SK-N-DZ (cell line): ENCODE measurements at regions not wholly inside any gene's neighbourhood (a gene's known extent, or its start where the extent isn't known, plus 50 kb on each side); places are given as distances from the start of the nearest gene placed in this dataset.

ENCODE experiments used
- DNase-seq: peaks from one replicate; pipeline ENCODE4 v3.0.0-alpha.2; 2015; ENCODE audit warnings: low spot score

DNA sequence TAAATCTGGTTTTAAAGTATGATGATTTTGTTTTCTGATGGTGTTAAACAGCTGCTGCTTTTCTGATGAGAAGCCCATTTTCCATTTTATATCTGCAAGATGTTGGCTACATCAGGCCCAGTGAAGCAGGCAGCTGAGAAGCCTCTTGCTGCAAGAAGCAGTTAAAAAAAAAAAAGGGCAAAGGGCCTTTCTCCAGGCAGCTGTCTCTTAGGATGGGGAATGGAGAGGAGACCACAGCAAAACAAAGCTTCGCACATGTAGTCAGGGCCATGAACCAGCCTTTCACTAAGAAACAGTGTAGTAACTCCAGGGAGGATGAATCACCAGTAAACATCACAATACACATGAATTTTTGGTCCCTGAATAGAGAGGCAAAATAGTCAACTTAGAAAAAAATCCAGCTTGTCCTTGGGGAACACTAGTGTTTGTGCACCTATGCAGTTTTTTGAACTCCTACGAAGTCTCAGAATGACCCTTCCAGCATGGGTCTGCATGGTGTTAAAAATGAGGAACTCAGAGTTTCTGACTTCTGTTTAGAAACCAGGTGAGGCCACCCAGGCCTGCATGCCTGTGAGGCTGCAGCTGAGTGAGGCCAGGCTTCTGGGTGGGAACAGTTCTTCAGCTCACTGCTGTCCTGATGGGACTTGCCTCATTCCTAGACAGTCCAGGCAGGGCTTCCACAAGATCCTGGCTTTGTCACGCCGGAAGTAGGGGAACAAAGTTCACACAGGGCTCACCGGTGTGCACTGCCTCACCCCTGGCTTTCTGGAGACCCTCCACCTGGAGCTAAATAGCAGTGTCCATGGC lies 518.7 kb downstream of the MCTP2 start:
- no peak for DNase-seq

DNA sequence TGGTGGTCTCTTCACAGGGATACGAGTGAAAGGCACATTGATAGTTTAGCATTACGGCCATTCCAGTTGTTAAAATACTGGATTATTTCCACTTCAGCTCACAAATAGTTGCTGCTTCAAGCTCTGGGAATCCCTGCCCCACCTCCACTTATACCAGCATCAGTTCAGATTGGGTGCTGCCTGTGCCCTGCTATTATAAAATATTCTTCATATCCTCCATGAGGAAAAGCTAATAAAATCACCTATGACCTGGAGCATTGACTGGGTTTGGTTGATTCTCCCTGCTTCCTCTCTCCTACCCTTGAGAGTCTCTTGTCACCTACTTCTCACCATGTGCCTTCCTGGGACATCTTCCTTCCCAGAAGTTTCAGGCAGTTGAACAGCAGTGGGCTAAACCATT lies 529.0 kb downstream of the MCTP2 start:
- no peak for DNase-seq

DNA sequence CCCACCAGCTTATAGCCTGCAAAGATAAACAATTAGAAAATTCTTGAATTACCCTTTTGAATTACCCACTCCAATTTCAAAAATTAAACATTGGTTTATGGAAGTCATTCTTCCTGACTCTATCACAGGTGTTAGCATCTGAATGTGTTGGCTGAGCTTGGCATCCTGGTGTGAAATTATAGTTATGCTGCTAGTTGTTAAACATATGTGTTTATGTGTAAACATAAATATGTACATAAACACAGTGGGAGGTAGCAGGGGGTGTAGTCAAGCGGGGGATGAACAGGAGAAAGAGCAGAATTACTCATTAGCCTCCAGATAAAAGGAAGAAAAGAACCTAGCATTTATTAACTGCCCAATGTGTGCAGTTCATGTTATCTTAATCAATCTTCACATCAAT lies 530.2 kb downstream of the MCTP2 start:
- DNase-seq: no peak

DNA sequence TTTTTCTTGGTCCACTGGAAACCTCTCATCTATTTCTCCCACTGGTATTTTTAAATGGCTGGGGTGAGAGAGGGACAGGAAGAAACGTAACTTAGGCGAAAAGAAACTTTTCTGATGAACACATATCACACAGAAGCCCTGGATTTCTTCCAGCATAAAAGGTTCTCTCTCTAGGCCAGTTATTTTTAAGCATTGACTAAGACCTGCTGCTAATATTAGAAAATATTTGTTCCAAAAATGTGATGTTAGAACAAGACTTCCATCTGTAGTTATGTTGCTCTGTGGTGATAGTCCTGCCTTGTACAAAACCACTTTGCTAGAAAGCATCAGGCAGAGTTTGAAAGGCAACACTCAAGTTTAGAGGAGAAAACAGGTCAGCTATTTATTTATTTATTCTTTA lies 537.7 kb downstream of the MCTP2 start:
- no peak for DNase-seq

DNA sequence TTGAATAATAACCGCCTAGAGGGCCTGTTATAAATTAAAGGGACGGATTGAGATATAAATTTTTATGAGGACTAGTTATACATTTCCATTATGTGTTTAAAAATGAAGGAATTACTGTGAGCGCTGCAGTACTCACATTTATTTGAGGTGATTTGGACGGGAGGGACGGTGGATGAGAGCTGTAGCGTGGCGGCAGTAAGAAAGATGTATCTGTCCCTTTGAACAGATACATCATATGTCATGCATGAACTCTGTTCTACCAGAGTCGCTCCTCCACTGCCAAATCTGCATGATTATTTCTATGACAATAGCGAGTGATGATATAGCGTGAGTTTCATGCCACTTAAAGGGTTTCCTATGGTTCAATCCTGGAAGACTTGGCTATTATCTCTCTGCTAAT lies 538.8 kb downstream of the MCTP2 start:
- no peak for DNase-seq

DNA sequence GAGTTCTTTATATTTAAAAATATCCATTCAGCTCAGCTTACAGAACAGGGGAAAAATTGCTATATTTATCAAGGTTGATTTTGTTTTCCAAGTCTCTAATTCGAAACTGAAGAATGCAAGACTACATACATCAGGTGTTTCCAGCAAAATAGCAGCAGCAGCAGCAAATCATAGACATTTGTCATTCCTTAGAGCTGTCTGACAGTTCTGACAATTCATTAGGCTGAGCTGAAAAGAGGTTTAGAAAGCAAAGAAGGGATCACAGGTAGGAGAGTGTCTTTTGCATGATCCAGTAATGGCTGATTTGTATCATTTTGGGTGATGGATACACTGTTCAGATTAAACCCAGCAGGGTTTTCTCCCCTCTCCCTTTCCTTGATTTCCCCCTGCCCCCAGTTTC lies 545.7 kb downstream of the MCTP2 start:
- no peak for DNase-seq

DNA sequence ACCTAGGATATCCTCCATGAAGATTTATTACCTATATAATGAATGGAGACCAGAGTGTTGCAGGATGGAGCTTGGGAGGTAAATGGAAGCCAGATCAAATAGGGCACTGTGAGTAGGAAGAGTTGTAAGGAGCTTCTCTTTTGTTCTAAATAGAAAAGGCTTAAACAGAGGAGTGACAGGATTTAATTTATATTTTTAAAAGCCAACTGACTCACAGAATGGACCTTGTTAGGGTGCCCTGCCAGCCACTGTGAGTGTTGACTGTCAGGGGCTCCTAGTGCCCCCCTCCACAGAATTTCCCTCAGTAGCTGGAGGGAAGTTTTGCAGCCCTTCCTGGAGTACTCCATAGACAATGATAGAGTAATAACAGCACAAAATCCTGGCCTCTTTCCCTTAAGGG lies 547.5 kb downstream of the MCTP2 start:
- no peak for DNase-seq

DNA sequence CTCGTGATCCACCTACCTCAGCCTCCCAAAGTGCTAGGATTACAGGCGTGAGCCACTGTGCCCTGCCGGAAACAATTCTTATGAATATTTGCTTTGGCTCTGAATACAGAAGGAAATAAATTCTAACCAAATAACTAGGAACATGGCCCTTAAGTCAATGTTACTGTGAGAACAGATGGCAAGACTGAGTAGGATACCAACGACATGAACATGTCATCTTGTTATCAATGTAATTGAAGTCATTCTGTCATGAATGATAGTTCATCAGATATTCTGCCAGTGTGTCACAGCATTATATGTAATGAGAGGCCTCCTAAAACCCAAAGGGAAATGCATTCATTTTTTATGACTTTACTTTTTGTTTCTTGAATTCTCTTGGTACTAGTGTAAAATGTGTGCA lies 548.8 kb downstream of the MCTP2 start:
- no peak for DNase-seq

DNA sequence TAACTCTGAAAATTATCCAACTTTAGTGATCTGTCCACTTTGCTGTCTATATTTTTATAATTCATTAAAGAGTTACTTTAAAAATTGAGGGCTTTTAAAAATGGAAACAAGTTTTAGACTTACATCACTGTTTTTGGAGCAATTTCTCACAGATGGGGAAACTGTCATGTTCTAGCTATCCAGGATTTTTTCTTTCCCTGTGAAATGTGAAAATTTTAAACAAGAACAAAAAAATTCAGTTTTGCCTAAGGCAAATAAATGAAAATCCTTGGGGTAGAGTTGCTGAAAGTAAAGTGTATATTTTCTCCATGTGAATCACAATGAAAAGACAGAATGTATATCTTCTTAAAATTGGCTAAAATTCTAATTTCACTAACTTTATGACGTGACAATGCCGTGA lies 553.7 kb downstream of the MCTP2 start:
- DNase-seq: no peak

DNA sequence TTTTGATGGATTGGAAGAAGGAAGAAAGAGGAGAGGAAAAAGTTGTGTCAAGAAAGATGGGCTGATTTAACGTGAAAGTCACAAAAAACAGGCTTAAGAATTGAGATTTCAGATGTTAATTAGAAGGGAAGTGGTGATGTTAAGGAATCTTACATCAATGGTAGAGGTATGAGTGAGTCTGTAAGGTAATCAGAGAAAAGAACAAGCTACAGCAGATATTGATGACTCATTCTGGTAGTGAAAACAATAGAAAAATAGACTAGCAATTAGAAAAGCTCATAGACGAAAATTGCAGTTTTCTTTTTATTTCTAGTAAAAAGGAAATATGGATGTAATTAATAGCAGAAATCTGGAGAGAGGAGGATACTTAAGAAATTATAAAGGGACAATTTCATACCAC lies 559.6 kb downstream of the MCTP2 start:
- no peak for DNase-seq

DNA sequence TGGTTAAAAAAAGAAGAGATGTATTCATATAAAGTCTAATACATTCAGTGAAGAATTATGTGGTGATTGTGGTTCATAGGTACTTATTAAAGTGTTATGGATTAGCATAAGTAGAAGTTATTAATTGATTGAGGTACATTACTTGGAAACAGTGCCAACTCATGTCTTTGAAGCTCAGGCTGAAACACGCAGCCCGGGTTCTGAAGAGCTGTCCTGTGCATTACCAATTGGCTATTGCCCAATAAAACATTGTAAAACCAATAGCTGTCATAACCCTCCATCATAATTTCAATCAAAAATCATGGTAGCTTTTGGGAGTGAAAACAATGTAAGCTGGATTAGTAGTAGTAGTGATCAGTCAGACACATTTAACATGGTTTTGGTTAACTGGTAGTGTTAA lies 560.1 kb downstream of the MCTP2 start:
- no peak for DNase-seq

DNA sequence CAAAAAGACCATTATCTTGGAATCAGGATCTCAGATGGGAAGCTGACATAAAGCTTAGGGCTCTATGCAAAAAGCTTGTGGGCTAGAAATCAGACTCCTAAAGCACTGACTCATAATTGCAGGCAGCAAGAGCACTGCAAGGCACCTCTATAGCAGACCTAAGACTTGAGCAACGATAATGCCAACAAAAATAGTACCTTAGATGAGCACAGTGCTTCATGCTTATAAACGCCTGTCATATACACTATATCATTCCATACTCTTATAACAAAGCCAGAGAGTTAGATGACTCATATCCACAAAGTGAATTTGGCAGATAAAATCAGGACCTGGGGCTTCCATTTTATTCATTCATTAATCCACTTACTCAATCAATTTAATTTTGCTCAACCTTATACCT lies 560.8 kb downstream of the MCTP2 start:
- no peak for DNase-seq

DNA sequence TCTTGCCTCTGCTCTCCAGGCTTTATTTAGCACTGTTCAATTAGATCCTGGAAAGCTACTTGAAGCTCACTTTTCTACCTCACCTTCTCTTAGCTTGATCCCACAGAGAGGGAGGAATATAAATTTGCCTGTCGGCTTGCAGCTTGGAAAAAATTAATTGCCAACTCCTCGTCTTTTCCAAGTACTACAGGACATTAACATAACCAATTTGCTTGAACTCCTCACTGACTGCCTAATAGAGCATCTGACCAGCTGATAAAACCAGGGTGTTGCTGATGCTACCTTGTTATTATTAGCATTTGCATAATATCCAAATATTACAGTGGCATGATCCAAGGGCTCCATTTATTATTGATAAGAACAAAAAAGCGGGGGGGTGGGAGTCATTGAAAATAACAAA lies 561.8 kb downstream of the MCTP2 start:
- DNase-seq: no peak

DNA sequence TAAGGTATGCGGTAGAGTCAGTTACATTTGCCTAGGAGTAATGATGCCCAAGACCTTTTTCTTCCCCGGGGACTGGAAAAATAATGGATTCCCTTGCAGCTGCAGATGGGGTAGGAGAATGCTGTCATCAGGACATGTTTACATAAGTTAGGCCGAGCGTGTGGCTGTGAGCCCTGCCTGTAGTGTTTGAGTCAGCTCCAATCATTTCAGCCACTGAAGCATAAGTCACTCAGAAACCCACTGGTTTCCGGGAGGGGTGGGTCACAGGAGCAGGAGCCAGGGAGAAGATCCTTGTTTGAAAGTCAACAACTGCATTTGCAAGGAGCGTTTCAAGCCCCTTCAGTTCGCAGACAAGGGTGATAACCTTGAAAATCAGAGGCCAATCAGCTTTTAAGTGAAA lies 562.3 kb downstream of the MCTP2 start:
- DNase-seq: no peak

DNA sequence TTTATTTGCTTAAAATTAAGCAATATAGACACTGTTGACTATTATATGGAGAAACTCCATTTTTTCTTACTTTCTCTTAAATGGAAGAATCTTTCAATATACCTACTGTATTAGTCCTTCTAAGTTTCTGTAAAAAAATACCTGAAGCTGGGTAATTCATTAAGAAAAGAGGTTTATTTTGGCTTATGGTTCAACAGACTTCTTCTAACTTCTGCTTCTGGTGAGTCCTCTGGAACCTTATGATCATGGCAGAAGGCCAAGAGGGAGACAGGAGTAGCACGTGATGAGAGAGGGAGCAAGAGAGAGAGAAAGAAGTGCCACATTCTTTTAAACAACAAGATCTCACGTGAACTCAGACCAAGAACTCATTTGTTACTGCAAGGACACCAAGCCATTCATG lies 573.3 kb downstream of the MCTP2 start:
- no peak for DNase-seq

DNA sequence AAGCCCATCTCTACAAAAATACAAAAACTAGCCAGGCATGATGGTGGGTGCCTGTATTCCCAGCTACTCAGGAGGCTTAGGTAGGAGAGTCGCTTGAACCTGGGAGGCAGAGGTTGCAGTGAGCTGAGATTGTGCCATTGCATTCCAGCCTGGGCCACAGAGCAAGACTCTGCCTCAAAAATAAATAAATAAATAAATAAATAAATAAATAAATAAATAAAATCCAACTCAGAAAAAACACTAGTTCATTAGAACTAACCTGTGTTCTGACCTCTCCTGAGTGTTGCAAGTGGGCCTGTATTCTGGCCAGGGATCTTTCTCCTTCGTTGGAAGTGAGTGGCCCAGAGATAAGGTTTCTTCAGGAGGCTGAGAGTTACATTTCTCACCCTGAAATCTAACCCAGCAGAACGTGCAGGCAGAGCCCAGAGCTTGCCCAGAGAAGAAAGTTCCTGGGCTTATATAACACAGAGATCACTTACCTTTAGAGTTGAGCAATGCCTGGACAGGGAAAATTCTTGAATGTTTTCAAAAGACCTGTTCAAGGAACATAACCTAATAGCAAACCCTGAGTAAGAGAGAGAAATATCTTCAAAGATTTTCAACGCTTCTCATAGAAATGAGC lies 583.9 kb downstream of the MCTP2 start:
- no peak for DNase-seq

DNA sequence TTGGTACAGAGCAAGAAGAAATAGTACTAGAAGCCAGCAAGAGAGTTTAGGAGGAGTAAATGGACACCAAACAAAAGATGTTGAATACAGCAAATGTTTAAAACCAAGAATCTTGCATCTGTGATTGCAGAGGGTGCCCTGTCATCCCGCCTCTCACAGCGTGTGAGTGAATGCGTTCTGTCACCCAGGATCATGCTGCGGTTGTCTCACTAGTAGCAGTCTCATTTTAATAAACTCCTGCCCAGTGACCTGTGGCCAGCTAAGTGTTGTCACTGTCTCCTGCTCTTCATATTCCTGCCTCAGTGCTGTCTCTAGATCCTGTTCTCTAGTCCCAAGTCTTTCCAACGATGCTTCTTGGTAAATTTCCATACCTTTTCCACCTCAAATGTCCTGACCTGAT lies 584.6 kb downstream of the MCTP2 start:
- DNase-seq: no peak

DNA sequence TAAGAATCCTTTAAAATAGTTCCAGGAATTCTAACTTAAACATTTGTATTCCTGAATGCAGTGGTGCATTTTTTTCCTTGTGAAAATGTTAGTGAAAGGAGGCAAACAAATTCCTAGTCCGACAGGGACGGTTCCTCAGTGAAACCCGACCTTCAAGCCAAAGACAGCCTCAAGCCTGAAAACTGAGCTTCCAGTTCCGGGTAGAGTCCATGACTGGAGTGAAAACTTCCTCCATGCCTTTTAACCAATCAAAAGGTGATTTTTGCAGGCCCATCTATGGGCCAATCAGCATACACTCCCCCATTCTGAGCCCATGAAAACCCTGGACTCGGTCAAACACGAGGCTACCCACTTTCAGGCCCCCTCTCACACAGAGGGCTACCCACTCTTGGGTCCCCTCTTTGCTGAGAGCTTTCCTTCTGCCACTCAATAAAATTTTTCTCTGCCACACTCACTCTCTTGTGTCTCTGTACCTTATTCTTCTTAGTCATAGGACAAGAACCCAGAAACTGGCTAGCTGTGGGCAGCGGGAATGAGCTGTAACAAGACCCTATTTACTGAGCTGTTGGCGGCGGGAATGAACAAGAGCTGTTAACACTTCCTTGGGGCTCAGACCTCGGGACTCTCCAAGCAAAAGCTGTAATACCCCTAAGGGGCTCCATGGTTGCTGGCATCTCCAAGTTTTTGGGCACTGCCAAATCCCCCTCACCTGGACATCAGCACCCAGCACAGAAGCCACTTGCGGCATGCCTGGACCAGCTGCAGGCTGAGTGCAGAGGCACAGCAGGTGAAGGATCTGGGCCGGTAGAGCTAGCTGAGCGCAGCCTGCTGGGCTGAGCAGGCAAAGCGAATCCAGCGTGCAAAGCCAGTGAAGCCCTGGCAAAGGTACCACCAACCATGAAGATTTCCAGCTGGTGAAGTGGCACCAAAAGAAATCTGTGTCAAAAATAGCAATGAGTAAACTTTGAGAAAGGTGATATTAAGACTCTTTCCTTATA lies 598.8 kb downstream of the MCTP2 start:
- no peak for DNase-seq

DNA sequence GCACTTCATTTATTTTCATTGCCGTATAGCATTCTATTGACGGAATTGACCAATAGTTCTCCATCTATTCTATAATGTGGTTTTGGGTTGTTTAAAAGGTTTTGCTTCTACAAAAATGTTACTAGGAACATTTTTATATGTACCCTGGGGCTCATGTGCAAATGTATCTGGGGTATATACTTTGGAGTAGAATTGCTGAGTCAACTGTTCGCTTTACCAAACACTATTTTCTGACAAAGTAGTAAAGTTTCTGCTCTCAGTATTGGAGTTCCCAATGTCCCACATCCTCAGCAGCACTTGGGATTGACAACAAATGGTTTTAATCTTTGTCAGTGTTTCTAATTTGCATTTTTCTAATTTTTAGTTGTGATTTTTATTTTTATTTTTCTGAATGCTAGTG lies 602.6 kb downstream of the MCTP2 start:
- no peak for DNase-seq

DNA sequence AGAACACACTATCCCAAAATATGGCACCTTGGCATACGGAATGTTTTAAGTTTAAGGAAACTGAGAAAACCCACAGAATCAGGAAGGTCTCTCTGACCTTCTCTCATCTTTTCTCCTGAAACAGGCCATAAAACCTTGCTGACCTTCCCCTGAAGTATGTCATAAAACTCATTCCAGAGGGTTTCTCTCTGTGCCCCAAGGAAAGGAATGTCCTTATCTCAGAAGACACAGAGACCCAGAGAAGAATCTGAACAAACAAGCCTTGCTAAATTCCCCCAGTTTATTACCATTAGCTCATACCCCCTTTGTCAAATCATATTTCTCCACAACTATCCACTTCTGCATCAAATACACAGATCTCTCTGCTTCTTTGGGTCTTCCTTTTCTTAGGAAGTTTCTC lies 603.1 kb downstream of the MCTP2 start:
- DNase-seq: no peak

DNA sequence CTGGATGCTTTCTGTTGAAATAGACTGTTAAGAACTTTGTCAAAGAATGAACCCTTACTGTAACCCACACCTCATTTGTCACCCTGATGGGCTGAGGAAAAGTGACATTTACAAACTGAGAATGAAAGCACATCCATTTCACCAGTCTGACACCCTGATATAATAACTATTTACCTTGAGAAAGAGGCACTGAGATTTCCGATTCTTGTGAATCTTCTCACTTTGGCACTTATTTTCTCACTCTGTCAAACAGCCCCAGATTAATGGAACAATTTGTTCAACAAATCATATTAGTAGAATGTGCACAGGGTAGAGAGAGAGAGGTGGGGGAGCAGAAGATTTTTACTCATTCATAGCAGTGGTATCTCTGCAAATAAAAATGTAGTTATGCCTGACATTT lies 606.9 kb downstream of the MCTP2 start:
- DNase-seq: no peak
